ENCODE measurements at regions not wholly inside any gene's neighbourhood (a gene's known extent, or its start where the extent isn't known, plus 50 kb on each side); places are given as distances from the start of the nearest gene placed in this dataset.

DNA sequence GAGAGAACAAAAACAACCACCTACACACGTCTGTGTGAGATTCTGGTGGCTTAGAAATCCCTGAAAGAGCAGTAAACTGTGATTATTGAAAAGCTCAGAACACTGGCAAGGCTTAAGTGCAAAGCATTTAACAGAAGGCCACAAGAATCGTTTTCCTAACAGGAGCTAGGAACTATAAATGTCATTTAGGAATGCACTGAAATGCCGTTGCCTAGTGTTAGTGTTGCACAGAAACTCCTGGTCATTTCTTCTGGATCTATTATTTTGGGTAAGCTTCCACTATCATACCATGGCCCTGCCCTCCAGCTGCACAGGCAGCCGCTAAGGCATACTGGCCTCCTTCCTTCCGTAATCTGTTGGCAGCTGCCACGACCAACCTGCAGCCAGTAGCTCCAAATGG lies 923.2 kb downstream of the NLGN4X start:
- TF ChIP-seq, protein P1, sequence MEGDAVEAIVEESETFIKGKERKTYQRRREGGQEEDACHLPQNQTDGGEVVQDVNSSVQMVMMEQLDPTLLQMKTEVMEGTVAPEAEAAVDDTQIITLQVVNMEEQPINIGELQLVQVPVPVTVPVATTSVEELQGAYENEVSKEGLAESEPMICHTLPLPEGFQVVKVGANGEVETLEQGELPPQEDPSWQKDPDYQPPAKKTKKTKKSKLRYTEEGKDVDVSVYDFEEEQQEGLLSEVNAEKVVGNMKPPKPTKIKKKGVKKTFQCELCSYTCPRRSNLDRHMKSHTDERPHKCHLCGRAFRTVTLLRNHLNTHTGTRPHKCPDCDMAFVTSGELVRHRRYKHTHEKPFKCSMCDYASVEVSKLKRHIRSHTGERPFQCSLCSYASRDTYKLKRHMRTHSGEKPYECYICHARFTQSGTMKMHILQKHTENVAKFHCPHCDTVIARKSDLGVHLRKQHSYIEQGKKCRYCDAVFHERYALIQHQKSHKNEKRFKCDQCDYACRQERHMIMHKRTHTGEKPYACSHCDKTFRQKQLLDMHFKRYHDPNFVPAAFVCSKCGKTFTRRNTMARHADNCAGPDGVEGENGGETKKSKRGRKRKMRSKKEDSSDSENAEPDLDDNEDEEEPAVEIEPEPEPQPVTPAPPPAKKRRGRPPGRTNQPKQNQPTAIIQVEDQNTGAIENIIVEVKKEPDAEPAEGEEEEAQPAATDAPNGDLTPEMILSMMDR (conservative IDR thresholded peaks at IDR 0.05; ENCODE audit: low read length) = no peak
- TF ChIP-seq EZH2phosphoT487 (IDR thresholded peaks at IDR 0.05; ENCODE audit: borderline replicate concordance) = no peak

All from Loucy (cell line).